ENCODE measurements at regions not wholly inside any gene's neighbourhood (a gene's known extent, or its start where the extent isn't known, plus 50 kb on each side); places are given as distances from the start of the nearest gene placed in this dataset.

DNA sequence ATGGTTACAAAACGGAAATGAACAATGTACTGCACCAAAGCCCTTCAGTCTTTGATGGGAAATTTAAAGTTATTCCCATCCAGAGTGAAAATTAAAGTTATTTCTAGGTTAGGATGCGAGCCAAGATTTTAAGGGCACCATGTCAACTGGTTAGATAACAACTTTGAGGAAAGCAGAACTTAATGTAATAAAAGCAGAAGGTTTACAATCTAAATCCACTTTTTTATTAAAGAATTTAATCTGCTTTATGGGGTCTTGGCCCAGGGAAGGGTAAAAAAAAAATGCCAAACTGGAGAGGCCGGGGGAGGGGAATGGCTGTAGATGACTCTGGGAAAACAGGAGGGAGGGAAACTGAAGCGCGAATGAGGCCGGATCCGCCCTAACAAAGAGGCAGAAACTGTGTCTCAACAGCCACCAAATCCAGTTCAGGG lies 108.2 kb upstream of the ATF7IP start:
- TF ChIP-seq, protein P1, sequence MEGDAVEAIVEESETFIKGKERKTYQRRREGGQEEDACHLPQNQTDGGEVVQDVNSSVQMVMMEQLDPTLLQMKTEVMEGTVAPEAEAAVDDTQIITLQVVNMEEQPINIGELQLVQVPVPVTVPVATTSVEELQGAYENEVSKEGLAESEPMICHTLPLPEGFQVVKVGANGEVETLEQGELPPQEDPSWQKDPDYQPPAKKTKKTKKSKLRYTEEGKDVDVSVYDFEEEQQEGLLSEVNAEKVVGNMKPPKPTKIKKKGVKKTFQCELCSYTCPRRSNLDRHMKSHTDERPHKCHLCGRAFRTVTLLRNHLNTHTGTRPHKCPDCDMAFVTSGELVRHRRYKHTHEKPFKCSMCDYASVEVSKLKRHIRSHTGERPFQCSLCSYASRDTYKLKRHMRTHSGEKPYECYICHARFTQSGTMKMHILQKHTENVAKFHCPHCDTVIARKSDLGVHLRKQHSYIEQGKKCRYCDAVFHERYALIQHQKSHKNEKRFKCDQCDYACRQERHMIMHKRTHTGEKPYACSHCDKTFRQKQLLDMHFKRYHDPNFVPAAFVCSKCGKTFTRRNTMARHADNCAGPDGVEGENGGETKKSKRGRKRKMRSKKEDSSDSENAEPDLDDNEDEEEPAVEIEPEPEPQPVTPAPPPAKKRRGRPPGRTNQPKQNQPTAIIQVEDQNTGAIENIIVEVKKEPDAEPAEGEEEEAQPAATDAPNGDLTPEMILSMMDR (optimal IDR thresholded peaks at IDR 0.05 in 1 of 3, IDR thresholded peaks at IDR 0.05 in 1 of 3, conservative IDR thresholded peaks at IDR 0.05 in 1 of 3; ENCODE audit: extremely low read depth in 1 of 3, insufficient read depth in 2 of 3, low read length in 3 of 3) = no peak
- TF ChIP-seq EZH2 (IDR thresholded peaks at IDR 0.05; ENCODE audit: low read length) = no peak
